DND-41 (cell line): ENCODE measurements at regions not wholly inside any gene's neighbourhood (a gene's known extent, or its start where the extent isn't known, plus 50 kb on each side); places are given as distances from the start of the nearest gene placed in this dataset.

Source experiments
- CTCF ChIP-seq: IDR thresholded peaks from 2 replicates; pipeline ENCODE4 v1.5.1; 2012; ENCODE audit warnings: borderline replicate concordance, low read length, moderate library complexity, mild to moderate bottlenecking; ENCODE audit not compliant: poor library complexity, severe bottlenecking; ENCODE audit errors: extremely low read depth
- EZH2 ChIP-seq: IDR thresholded peaks from 3 replicates; pipeline ENCODE4 v1.6.1; 2012; ENCODE audit warnings: borderline replicate concordance, low read depth, mild to moderate bottlenecking, moderate library complexity, low read length, inconsistent platforms; ENCODE audit not compliant: severe bottlenecking

GRCh38 chr1:186761358-186761757 lies 67.4 kb upstream of the PLA2G4A start:
- TF ChIP-seq CTCF (no peak), EZH2 (no peak)
